ENCODE measurements at regions not wholly inside any gene's neighbourhood (a gene's known extent, or its start where the extent isn't known, plus 50 kb on each side); places are given as distances from the start of the nearest gene placed in this dataset.

DNA sequence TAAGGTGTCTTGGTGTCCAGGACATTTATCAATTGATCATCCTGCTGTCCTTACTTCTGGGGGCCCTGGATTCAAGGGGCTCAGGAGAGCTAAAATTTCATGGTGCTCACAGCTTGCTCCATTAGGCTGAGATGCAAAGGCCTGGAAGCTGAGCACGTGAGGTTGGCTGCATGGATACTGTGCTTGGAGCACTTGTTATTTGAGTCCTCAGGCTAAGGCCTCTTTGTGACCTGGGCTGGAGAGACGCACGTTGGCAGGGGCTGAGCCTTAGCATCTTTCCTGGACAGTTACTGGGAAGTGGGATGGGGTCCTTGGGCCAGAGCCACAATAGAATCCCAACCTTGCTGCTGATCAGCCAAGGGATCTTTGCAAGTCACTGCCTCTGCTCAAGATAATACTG, 151.2 kb upstream of the HS6ST1 start:
- no peak for DNase-seq
- no peaks in the 10 kb centered on the region for H3K36me3 ChIP-seq
- 92 to 100% methylated on average over 2 to 3 of the region's 3 CpGs for WGBS, 2 donors
- no peaks in the 10 kb centered on the region for H3K27me3 ChIP-seq
- no peaks in the 10 kb centered on the region for H3K9me3 ChIP-seq
- intact Hi-C loops (cut with DNase I): no loop called here
- TF ChIP-seq POLR2A (IDR thresholded peaks at IDR 0.05): no peak
- TF ChIP-seq, protein P1, sequence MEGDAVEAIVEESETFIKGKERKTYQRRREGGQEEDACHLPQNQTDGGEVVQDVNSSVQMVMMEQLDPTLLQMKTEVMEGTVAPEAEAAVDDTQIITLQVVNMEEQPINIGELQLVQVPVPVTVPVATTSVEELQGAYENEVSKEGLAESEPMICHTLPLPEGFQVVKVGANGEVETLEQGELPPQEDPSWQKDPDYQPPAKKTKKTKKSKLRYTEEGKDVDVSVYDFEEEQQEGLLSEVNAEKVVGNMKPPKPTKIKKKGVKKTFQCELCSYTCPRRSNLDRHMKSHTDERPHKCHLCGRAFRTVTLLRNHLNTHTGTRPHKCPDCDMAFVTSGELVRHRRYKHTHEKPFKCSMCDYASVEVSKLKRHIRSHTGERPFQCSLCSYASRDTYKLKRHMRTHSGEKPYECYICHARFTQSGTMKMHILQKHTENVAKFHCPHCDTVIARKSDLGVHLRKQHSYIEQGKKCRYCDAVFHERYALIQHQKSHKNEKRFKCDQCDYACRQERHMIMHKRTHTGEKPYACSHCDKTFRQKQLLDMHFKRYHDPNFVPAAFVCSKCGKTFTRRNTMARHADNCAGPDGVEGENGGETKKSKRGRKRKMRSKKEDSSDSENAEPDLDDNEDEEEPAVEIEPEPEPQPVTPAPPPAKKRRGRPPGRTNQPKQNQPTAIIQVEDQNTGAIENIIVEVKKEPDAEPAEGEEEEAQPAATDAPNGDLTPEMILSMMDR (IDR thresholded peaks at IDR 0.05): no peak
- H3K4me3 ChIP-seq (replicated peaks in 1 of 3): no peak overlapping the region
- H3K4me1 ChIP-seq: peaks cover 4 to 12% of the 10 kb centered on the region in 2 donors
- H3K27ac ChIP-seq: no peak overlapping the region

GRCh38 chr2:128472789-128473174, 154.1 kb upstream of the HS6ST1 start:
- Histone ChIP-seq H3K36me3 (no peaks in the 10 kb centered on the region), H3K9me3 (no peaks in the 10 kb centered on the region), H3K4me3 (replicated peaks in 1 of 3) (no peak overlapping the region), H3K27ac (no peak overlapping the region), H3K27me3 (no peaks in the 10 kb centered on the region), H3K4me1 (peaks cover 4 to 12% of the 10 kb centered on the region in 2 donors)
- intact Hi-C loops (cut with DNase I): no loop called here
- TF ChIP-seq POLR2A (IDR thresholded peaks at IDR 0.05): no peak
- TF ChIP-seq, protein P1 (IDR thresholded peaks at IDR 0.05): no peak
- WGBS, 2 donors: 55 to 77% methylated on average over 5 of the region's 5 CpGs
- DNase-seq: no peak

DNA sequence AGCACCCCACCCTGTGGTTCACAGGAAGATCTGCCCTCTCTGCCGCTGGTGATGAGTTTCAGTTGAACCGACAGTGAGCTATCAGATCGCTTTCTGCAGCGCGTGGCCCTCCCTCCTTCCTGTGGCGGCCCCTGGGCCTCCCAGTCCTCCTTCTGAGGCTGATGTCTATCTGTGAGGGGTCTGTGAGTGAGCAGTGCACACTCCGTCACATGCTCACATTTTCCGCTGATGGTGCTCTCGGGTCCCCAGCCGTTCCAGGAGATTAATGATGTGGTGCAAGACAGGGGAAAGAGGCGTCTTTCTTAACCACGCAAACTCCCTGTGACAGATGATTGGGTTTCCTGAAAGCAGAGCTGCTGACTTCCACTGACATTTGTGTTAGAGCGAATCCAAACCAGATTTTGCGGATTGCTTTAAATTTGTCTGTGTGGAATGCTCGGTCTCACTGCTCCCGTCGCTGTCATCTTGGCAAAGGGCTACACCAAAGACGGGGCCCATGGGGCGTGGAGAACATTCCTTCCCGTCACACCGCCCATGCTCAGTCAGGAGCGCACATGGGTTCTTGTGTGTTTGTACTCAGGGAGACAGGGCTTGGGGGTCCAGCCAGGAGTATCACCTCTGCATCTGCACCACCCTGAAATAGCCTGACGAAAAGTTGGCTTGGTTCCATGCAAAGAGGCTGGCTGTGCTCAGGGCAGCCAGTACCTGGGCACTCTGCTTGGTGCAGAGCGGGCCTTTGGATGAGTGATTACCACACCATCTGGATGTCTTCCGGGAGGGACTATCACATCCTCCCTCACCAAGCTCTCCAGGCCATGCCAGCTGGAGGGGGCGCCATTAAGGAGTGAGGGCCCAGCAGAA, 154.7 kb upstream of the HS6ST1 start:
- no peak overlapping the region for H3K4me3 ChIP-seq (replicated peaks in 1 of 3)
- 26 to 28% methylated on average over 22 to 24 of the region's 26 CpGs for WGBS, 2 donors

DNA sequence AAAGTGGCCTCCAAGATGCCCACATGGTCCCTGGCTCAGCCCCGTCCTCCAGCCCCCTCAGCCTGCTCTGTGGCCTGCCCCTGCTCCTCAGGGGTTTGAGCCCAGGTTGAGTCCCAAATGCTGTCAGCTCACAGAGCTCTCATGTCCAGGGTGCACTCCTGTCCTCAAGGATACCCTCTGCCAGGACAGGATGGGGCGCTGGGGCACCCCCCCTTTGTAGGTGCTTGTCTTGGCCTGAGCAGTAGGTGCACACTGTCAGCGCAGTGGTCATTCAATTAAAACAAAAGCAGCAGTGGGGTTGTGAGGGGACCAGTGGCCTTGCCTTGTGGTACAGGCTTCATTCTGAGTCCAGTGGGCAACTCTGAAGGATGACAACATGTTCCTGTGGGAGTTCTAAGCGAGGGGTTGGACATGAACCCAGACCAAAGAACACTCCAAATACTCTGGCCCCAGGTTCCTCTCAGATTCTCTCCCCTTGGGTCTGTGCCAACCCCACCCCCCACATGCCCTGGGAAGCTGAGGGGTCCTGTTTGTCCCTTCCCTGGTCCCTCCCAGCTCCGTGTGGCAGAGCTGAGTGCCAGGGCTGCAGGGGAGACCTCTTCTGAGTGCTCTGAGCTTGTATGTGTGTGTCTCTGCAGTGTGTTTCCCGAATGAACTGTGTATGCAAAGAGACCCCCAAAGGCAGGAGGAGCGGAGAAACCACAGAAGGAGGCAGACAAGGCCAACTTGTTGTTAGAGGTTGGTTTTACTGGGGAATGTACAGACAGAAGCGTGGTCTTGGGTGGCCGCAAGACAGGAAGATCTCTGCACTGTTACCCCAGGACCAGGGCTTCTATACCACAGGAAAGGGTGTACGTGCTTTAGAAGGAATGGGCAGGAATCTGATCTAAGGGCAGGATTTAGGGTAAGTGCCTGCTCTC, 155.6 kb upstream of the HS6ST1 start:
- TF ChIP-seq, protein P1 (IDR thresholded peaks at IDR 0.05): no peak
- TF ChIP-seq POLR2A (IDR thresholded peaks at IDR 0.05): no peak
- Histone ChIP-seq H3K9me3 (no peaks in the 10 kb centered on the region), H3K36me3 (no peaks in the 10 kb centered on the region), H3K27me3 (no peaks in the 10 kb centered on the region), H3K27ac (no peak overlapping the region), H3K4me1 (peaks cover 4 to 12% of the 10 kb centered on the region in 2 donors), H3K4me3 (replicated peaks in 1 of 3) (no peak overlapping the region)
- no peak for DNase-seq
- WGBS, 2 donors: 88 to 91% methylated on average over 9 to 10 of the region's 10 CpGs
- intact Hi-C loops (cut with DNase I): no loop called here

More for the DNA sequence above, 154.7 kb upstream of the HS6ST1 start:
- intact Hi-C loops (cut with DNase I): no loop called here
- peak; percentile 46 to 55 for DNase-seq
- TF ChIP-seq, protein P1 (IDR thresholded peaks at IDR 0.05): no peak
- no peak for TF ChIP-seq POLR2A (IDR thresholded peaks at IDR 0.05)
- H3K4me1 ChIP-seq: peaks cover 4 to 12% of the 10 kb centered on the region in 2 donors
- no peaks in the 10 kb centered on the region for H3K36me3 ChIP-seq
- H3K27ac ChIP-seq: no peak overlapping the region
- H3K9me3 ChIP-seq: no peaks in the 10 kb centered on the region
- no peaks in the 10 kb centered on the region for H3K27me3 ChIP-seq

Measured in thyroid gland (tissue), 4 donors.